ENCODE measurements at regions not wholly inside any gene's neighbourhood (a gene's known extent, or its start where the extent isn't known, plus 50 kb on each side); places are given as distances from the start of the nearest gene placed in this dataset.

- no peak for DNase-seq
These were observed 374.6 kb upstream of the USP24 start for GRCh38 chr1:55589671-55590297.

- no peak for DNase-seq
These were observed 373.1 kb upstream of the USP24 start for GRCh38 chr1:55588309-55588708.

GRCh38 chr1:55586771-55587170, 371.6 kb upstream of the USP24 start:
- DNase-seq = no peak

- no peak for DNase-seq
These were observed 370.2 kb upstream of the USP24 start for GRCh38 chr1:55585402-55585792.

- no peak for DNase-seq
These were observed 369.6 kb upstream of the USP24 start for GRCh38 chr1:55584526-55585401.

- DNase-seq = no peak
These were observed 366.9 kb upstream of the USP24 start for GRCh38 chr1:55582084-55582483.

- no peak for DNase-seq
These were observed 365.7 kb upstream of the USP24 start for GRCh38 chr1:55580845-55581332.

- no peak for DNase-seq
These were observed 364.3 kb upstream of the USP24 start for GRCh38 chr1:55579332-55580001.

GRCh38 chr1:55578646-55579045, 363.5 kb upstream of the USP24 start:
- no peak for DNase-seq

- DNase-seq = no peak
These were observed 360.6 kb upstream of the USP24 start for GRCh38 chr1:55575571-55576279.

GRCh38 chr1:55574691-55575225, 359.6 kb upstream of the USP24 start:
- no peak for DNase-seq

GRCh38 chr1:55572878-55573734, 357.9 kb upstream of the USP24 start:
- DNase-seq = no peak

GRCh38 chr1:55571767-55572166, 356.6 kb upstream of the USP24 start:
- no peak for DNase-seq

- no peak for DNase-seq
These were observed 354.3 kb upstream of the USP24 start for GRCh38 chr1:55569417-55569816.

GRCh38 chr1:55568732-55569131, 353.6 kb upstream of the USP24 start:
- no peak for DNase-seq

GRCh38 chr1:55560266-55560665, 345.1 kb upstream of the USP24 start:
- DNase-seq = no peak

GRCh38 chr1:55559842-55560241, 344.7 kb upstream of the USP24 start:
- DNase-seq = no peak

GRCh38 chr1:55559161-55559611, 344.0 kb upstream of the USP24 start:
- no peak for DNase-seq

GRCh38 chr1:55558515-55558914, 343.4 kb upstream of the USP24 start:
- no peak for DNase-seq

- no peak for DNase-seq
These were observed 341.0 kb upstream of the USP24 start for GRCh38 chr1:55555956-55556725.

- no peak for DNase-seq
These were observed 339.4 kb upstream of the USP24 start for GRCh38 chr1:55554611-55555010.

Data from SHP77 treated with DMSO at 0.1 percent for 48 hours (cell line).